Liver (tissue), 3 donors: ENCODE measurements at regions not wholly inside any gene's neighbourhood (a gene's known extent, or its start where the extent isn't known, plus 50 kb on each side); places are given as distances from the start of the nearest gene placed in this dataset.

Source experiments
- SP1 ChIP-seq: IDR thresholded peaks from 2 replicates; pipeline ENCODE4 v1.6.1; 2018; ENCODE audit warnings: antibody characterized with exemption, mild to moderate bottlenecking
- TF ChIP-seq, protein P1 (sequence below): fragments of 150-350 bp; IDR thresholded peaks from 2 replicates; pipeline ENCODE4 v1.5.1; 2017; ENCODE audit warnings: improper control_type of control experiment, low read depth, low read length; ENCODE audit not compliant: missing input control
- TF ChIP-seq, protein P2 (sequence below): IDR thresholded peaks from 2 replicates; pipeline ENCODE4 v1.6.1; 2016; ENCODE audit warnings: antibody characterized with exemption
- donor health status: healthy.
- donor health status: healthy.

DNA sequence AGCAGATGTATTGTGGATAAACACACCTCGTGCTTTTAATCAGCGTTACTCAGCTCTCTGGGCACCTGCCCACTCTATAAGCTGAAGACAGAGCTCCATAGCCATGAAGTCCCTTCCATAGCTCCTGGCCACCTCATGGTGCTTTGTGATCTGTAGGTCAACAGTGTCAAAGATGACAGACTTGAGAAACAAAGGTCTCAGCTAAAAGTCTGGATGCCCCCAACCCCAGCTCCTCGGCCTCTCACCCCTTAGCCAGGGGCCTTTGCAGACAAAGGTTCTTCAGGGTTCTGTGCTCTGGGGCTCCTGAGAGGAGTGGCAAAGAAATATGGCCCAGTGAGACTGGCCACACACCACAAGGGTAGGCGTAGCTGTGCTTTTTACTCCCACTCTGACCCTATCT, 168.6 kb downstream of the KLF13 start:
- TF ChIP-seq, protein P1, sequence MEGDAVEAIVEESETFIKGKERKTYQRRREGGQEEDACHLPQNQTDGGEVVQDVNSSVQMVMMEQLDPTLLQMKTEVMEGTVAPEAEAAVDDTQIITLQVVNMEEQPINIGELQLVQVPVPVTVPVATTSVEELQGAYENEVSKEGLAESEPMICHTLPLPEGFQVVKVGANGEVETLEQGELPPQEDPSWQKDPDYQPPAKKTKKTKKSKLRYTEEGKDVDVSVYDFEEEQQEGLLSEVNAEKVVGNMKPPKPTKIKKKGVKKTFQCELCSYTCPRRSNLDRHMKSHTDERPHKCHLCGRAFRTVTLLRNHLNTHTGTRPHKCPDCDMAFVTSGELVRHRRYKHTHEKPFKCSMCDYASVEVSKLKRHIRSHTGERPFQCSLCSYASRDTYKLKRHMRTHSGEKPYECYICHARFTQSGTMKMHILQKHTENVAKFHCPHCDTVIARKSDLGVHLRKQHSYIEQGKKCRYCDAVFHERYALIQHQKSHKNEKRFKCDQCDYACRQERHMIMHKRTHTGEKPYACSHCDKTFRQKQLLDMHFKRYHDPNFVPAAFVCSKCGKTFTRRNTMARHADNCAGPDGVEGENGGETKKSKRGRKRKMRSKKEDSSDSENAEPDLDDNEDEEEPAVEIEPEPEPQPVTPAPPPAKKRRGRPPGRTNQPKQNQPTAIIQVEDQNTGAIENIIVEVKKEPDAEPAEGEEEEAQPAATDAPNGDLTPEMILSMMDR, result no peak
- no peak for TF ChIP-seq SP1
- TF ChIP-seq, protein P2, sequence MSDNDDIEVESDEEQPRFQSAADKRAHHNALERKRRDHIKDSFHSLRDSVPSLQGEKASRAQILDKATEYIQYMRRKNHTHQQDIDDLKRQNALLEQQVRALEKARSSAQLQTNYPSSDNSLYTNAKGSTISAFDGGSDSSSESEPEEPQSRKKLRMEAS, result no peak
